Testis (tissue), 2 donors: ENCODE measurements at regions not wholly inside any gene's neighbourhood (a gene's known extent, or its start where the extent isn't known, plus 50 kb on each side); places are given as distances from the start of the nearest gene placed in this dataset.

Source experiments
- CTCF ChIP-seq, 3 experiments: fragments of 450-650 bp in 2 of 3; fragments of 200-600 bp in 1 of 3; sonication (generic) in 1 of 3; IDR thresholded peaks; one replicate each; pipeline ENCODE4 v1.5.1; 2016 to 2019; ENCODE audit warnings: antibody characterized with exemption in 3 of 3, mild to moderate bottlenecking in 2 of 3, moderate library complexity in 1 of 3
- POLR2A ChIP-seq: fragments of 450-650 bp; IDR thresholded peaks from one replicate; pipeline ENCODE4 v1.6.1; 2017; ENCODE audit warnings: antibody characterized with exemption, mild to moderate bottlenecking, moderate library complexity

- no peak for TF ChIP-seq CTCF (IDR thresholded peaks at IDR 0.05)
- no peak for TF ChIP-seq POLR2A
Observed at GRCh38 chr5:166823360-166823759, 1468.1 kb upstream of the WWC1 start.
